NCI-H2196 (cell line): ENCODE measurements at regions not wholly inside any gene's neighbourhood (a gene's known extent, or its start where the extent isn't known, plus 50 kb on each side); places are given as distances from the start of the nearest gene placed in this dataset.

ENCODE experiments used
- DNase-seq: peaks from one replicate; lab custom pipeline; 2025; ENCODE audit not compliant: unreplicated experiment; lab: John Stamatoyannopoulos, UW

DNA sequence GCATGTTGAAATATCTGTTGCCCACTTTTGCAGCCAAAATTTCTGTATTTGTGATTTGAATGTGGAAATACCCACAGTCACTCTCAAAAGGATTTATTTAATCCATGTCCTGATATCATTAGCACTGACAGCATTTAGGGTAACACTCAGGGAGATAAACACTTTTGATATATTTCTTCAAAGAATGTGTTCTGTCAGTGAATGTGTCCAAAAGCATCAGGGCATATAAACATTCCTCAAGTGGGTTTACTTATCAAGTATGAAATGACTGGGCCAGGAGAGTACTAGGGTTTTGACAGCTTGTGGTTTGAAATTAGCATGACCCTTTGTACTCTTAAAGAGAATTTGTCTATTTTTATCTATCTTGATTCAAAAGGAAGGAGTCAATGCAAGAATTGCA is 1302.1 kb upstream of the ADGRL2 start:
- no peak for DNase-seq

DNA sequence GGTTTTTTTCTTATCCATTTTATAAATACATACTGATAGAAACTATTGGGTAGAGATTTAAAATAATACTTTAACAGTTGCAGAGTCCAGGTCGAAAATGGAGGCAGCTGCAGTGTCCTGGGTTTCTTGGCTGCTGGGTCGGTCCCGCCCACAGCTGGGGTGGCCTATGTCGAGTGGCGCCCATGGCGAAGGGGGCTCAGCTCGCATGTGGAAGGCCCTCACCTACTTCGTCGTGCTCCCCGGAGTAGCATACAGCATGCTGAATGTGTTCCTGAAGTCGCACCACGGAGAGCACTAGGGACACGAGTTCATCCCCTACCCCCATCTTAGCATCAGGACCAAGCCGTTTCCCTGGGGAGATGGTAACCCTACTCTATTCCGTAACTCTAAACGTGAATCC is 1304.9 kb upstream of the ADGRL2 start:
- DNase-seq: no peak

DNA sequence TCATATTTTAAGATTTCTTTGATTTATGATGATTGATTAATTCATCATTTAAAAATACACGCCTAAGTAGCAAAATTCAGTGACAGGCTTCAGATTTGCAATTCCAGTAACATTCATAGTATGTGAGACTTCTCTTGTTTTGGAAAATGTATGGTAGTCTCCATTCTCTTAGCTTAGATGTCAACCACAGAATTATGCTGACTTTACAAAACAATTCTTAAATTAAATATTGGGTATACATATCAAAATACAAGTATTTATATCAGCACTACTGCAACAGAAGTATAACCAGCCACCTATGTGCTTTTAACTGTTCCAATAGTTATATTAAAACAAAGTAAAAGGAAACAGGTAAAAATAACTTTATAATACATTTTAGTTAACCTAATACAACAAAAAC is 1328.6 kb upstream of the ADGRL2 start:
- DNase-seq: no peak

DNA sequence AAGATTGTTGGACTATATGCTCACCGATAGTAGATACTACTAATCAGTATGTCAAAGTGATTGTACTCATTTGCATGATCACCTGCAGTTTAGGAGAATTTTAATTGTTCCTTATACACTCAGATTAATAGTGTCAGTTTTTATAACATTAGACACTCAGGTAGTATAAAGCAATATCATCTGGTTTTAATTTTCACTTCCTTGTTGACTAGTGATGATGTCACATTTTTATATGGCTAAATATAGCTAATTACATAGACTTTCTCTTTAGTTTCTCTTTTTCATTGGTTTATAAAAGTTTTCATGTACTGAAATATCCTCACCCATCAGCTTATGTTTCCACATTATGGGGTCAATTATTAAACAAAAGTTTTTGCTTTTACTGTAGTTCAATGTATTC is 1332.4 kb upstream of the ADGRL2 start:
- no peak for DNase-seq

DNA sequence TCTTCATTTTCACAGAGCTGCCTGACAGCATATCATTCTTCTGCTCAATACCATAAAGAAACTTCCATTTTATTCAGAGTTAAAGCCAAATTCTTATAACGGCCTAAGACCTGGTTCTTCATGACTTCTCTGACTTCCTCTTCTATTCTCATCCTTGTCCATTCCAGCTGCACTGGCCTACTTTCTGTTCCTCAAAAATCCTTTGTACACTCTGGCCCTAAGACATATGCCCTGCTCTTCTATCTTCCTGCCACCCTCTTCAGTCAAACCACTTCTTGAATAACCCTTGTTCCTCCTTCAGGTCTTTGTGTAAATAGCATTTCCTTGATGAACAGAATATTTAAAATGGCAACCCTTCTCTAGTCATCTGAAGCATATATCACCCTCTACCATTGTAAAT is 1338.7 kb upstream of the ADGRL2 start:
- no peak for DNase-seq

DNA sequence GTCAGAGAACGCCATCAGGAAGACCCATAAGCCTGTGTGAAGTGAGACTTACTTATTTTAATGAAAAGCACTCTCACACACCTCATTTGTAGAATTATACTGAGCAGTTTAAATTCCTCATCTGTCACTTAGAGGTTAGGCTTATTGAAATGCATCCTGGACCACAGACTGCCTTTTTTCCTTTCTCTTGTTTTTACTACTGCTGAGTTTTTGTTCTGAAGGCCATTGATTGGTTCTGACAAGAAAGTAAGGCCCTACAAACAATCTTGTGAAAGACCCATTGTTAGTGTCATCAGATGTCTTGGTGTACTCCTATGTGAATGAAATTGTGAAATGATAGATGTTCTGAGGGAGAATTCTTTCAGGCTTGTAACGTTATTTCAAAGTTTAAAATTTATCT is 1343.3 kb upstream of the ADGRL2 start:
- DNase-seq: no peak

DNA sequence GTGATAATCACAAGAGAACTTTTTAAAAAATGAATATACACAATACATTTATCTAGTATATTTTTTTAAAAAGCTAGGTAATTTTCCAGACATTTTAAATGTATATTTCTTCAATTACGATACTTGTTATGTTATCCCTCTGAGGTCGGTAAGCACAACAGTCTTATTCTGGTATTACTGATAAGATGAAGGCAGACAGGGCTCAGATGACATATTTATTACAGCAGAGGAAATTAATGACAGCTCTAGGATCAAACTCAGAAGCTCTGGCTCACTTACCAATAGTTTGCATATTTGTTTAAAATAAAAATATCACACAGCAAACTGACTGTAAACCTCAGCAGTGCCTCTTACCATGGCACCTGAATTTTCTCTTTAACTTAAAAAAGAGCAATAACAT is 1347.0 kb upstream of the ADGRL2 start:
- no peak for DNase-seq

DNA sequence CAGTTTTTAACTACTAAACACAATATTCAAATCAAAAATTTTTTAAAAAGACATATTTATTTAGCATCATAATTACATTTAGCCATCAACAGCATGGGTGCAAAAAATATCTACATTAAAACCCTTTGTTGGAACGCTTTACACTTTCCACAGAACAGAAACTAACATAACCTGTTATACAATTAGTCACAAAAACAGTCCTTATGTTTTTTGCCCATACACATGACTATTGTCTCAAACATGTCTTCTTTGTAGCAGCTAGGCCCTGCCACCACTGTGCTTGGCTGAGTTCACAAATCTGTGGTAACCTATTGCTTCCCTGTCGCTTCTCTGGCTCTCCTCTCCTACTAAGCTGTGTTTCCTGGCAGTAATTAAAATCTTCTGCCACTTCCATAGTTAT is 1350.0 kb upstream of the ADGRL2 start:
- DNase-seq: no peak

DNA sequence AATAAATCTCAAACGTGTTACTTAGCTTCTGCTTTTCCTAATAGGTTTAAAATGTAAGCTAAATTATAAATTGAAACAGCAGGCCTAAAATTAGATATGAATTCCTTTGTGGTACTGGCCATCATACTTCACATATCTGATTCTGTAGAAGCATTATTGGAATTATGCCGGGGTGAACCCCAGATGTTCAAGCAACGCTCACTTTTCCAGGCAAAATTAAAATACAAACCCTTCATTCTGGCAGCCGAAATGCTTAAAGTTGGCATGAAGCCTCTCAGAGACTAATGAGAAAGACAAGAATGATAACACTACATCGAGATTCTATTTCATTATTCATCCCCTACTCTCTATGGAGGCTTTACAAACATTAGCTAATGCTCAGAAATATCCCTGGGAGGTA is 1352.7 kb upstream of the ADGRL2 start:
- no peak for DNase-seq

DNA sequence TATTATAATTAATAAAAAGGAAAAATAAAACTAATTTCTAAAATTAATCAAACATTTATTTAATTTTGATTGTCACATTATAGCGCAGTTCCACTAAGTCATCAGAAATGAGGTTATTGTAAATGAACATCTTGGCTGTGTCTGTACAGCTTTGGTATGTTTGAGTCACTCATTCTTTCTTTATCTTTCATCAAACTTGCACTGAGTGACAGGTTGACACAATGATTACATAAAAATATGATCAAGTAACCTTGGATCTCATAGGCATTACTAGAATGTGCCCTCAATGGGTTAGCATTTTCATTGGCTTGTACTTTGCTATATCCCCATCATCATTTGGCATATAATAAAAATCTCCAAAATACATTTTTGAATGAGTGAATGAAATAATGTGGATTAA is 1353.2 kb upstream of the ADGRL2 start:
- DNase-seq: no peak

DNA sequence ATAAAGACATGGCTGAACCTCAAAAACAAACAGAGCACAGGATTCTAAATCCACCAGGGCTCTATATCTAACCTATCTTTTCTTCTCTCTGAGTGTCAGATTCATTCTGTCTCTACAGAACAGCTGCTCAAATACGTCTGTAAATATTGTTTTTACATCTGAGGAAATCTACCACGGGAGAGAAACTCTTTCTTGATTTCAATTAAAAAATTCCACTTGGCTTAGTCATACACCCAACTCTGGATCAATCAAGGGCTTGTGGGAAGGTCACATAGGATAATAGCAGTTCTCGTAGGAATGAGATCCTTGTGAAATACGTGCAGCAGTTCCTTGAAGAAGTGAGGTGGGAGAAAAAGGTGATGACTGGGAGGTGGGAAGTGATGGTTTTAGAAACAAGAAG is 1355.7 kb upstream of the ADGRL2 start:
- DNase-seq: no peak

DNA sequence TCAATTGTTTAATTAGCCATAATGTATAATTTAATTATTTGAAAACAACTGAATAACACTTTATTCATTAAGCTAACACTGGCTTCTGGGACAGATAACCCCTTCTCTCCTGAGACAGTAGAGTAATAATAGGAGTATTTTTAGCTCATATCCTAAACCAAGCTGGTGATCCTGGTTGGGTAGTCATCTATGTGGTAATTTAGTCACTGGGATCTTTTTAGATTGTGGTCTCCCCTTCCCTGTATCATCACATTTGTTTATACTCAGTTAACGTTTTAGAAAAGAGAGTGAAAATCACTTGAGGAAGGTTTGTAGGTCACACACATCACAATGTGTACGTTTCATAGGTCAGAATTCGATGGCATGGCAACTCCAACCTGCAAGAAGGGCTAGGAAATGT is 1356.6 kb upstream of the ADGRL2 start:
- no peak for DNase-seq

DNA sequence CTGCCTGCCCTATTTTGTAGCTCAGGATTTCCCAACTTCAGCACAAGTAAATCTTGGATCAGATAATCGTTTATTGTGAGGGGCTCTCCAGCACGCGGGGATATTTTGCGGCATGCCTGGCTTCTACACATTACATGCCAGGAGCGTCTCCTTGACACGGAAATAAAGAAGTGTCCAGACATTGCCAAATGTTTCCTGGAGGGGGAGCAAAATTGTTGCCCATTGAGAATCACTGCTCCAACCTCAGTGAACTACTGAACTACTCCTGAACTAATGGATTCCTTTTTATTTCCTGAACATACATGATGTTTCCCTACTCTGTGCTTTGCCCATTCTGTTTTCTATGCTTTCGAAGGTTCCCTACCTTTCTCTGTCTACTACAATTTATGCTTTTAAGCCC is 1359.1 kb upstream of the ADGRL2 start:
- no peak for DNase-seq

DNA sequence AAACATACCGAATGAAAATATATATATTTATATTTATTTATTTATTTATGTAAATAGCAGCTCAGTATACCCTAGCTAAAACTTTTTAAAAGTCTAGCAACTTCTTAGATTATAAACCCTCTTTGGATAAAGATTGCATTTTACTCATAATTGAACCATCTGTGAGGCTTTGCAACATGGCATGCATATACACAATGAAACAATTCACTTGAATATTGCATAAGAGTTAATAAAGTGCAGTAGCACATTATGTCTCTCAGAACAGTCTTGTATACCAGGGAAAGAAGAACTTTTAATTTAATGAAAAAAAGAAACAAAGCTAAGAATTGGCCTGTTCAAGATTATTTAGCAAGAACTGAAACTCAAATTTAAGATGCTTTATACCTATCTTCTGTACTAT is 1363.9 kb upstream of the ADGRL2 start:
- no peak for DNase-seq

DNA sequence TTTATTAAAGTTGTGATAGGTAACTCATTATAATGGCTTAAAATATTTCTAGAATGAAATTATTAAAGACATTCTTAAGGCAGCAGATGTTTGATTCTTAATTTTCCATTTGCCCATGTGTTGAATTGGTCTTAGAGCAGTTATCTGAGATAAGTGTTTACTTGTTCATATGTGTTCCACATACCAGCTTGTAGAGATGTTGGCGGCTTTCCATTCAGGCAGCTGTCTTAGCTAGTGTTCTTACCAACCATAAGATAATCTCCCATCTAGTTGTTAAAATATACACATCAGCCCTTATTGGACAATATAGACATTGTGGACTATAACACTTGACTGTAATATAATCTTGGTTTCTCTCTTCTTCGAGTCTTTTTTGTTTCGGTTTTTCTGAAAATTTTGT is 1372.9 kb upstream of the ADGRL2 start:
- no peak for DNase-seq

DNA sequence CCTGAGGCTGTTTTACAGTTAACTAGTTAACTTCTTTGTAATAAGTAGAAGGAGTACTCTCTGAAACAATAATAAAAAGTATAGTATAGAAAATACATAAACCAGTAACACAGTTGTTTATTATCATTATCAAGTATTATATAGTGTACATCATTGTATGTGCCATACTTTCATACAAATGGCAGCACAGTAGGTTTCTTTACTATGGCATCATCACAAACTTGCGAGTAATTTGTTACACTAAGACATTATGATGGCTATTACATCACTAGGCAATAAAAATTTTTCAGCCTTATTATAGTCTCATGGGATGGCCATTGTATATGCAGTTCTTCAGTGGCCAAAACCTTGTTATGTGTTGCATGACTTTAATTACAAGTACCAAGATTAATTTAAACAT is 1376.5 kb upstream of the ADGRL2 start:
- no peak for DNase-seq

DNA sequence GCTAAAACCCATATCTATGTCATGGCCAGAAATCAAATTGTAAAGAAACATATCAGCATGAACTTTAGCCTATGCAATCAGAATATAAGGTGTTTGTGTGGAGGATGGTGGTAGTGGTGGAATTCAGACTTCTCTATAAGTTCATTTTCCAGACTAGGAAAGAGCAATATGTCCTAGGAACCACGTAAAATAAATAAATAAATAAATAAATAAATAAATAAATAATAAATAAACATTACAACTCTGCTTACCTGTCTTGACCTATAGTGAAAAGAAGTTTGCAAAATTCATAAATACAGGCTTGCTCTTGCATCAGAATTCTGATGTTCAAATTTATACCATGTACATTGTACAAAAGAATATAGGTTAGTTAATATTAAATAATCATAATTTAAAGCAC is 1382.6 kb upstream of the ADGRL2 start:
- no peak for DNase-seq

DNA sequence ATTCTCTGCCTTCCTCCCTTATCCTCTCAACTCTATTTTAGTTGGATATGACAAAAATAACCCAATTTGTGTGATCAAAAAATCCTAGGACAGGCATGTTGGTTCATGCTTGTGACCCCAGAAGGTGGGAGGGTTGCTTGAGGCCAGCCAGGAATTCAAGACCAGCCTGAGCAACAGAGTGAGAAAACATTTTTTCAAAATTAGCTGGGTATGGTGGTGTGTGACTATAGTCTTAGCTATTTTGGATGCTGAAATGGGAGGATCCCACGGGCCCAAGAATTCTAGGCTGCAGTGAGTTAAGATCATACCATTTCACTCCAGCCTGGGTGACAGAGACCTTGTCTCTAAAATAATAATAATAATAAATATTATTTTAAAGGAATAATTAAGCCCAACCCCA is 1383.1 kb upstream of the ADGRL2 start:
- DNase-seq: no peak

DNA sequence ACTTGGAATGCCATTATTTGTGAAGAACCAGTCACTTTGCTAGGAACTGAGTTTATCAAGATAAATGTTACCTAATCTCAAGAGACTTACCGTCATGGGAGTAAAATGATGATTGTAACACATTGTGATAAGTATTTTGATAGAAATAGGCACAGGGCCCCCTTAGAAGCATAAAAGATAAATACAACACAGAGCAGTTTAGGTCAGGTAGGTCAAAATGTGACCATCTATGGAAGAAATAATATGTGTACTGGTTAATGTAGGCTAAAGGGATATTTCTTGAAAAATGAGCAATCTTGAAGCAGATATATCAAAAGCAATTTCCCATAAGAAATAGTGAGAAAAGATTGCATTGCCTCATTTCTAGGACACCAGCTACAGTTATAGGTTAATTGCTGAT is 1386.8 kb upstream of the ADGRL2 start:
- DNase-seq: no peak

DNA sequence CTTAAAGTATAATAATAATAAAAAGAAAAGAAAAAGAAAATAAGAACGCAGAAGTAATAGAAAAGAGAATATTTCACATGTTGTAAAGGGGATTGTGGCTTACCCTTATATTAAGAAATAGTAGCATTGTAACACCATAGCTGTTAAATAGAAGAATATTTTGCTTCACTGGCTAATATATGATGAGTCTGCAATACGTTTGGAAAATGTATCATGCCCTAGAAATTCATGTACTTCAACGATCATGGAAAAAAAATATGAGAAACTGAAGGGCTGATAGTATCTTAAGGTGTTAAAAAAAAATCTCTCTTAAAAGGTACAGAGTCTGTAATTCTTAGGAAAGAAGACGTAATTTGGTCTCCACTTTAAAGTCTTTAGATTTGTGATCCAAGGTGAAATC is 1390.5 kb upstream of the ADGRL2 start:
- DNase-seq: no peak

DNA sequence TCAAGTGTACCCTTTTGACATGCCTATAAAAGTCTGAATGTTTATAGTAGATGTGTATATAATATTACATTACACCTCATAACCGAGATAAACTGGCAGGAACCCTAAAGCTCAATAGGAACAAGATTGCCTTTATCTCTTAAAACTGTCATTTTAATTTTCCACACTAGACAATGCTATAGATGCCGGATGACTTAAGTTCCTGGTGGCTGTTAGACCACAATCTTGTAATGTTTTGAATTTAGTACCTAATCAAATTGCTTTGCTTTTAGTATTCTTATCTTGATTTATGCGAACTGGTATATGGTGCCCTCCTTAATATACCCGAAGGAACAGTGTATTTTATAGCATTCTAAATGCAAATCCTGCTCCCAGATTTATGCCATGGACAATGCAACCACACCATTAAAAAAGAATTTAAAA is 1397.0 kb upstream of the ADGRL4 start:
- DNase-seq: no peak

DNA sequence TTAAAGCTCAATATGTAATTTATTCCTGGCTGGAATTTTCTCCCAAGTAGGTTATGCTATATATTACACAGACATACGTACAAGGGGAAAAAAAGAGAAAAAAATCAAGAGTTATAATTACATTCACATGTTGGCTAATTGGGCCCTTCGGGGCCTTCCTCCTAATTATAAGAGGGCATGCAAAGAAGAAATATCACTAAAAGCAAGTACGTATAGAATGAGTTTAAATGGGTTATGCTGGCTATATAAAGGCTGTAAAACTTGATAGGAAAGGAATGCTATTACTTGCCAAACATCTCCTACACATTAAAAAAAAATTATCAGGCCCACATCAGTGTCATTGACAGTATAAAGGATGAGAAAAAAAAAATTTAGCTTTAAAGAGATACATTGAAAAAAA is 1396.1 kb upstream of the ADGRL4 start:
- no peak for DNase-seq

DNA sequence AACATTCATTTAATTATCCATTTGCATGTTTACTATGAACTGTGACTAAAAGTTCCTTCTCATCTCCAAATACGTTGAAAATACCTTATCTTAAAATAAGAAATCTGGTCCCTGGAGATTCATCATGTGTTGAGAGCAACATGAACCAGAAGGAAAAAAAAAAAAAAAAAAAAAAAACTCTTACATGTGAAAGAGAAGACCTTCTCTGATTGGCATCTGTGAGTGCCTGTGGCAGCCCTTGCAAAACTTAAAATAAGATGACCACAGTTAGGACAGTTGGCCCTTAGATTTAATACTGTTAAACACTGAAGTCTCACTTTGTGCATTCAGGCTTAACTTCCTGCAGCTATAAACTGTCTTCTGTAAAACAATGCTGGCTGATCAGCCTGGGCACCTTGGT is 1395.2 kb upstream of the ADGRL4 start:
- DNase-seq: no peak

DNA sequence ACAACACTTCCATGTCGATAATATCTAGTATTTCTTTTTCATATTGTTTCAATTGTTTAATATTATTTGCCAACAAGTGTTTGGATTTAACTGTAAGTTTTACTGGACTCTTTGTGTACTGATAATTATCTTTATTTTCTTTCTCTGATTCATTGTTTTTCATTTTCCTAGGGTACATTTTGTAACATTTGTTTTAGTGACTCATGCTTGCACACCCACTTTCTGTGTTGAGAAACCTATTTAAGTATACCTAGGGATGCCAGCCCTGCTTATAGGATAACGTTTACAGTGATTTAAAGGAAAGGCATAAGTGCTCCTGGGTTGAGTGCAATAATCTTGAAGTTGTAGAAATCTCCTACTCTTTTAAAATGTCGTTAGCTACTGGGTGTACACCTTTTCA is 1386.0 kb upstream of the ADGRL4 start:
- no peak for DNase-seq
